ENCODE measurements at regions not wholly inside any gene's neighbourhood (a gene's known extent, or its start where the extent isn't known, plus 50 kb on each side); places are given as distances from the start of the nearest gene placed in this dataset.

DNA sequence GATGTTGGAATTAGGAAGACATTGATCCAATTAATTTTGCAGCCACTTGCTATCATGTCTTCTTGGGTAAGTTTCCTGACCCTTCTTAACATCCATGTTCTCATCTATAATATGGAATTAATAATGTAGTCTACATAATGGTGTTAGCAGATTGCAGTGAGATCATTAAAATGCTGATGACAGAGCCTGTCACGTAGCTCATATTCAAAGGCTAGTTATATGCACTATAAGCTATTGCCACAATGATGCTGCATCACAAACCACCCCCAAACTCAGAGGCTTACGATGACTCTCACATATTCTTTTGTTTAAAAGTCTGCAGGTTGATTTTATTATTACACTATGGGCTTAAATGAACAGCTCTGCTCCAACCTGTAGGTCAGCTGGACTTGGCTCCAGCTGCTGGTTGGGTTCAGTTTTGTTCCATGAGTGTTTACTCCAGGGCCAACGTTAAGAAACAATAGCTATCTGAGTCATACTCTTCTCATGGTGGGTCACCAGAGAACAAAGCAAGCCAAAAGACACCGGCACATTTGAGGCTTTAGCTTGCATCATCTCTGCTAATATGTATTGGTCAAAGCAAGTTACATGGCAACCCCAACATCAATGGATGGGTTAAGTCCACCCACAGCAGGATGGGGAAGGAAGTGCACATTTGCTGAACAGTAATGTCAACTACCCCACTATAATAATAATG, 250.0 kb upstream of the SLCO3A1 start:
- no peak for TF ChIP-seq EZH2 (IDR thresholded peaks at IDR 0.05; ENCODE audit: low read length, missing control alignments)
- TF ChIP-seq, protein P1, sequence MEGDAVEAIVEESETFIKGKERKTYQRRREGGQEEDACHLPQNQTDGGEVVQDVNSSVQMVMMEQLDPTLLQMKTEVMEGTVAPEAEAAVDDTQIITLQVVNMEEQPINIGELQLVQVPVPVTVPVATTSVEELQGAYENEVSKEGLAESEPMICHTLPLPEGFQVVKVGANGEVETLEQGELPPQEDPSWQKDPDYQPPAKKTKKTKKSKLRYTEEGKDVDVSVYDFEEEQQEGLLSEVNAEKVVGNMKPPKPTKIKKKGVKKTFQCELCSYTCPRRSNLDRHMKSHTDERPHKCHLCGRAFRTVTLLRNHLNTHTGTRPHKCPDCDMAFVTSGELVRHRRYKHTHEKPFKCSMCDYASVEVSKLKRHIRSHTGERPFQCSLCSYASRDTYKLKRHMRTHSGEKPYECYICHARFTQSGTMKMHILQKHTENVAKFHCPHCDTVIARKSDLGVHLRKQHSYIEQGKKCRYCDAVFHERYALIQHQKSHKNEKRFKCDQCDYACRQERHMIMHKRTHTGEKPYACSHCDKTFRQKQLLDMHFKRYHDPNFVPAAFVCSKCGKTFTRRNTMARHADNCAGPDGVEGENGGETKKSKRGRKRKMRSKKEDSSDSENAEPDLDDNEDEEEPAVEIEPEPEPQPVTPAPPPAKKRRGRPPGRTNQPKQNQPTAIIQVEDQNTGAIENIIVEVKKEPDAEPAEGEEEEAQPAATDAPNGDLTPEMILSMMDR (conservative IDR thresholded peaks at IDR 0.05 in 1 of 2, IDR thresholded peaks at IDR 0.05 in 1 of 2; ENCODE audit: low read depth in 1 of 2, low read length in 2 of 2): no peak
